HG02870 (cell line): ENCODE measurements at regions not wholly inside any gene's neighbourhood (a gene's known extent, or its start where the extent isn't known, plus 50 kb on each side); places are given as distances from the start of the nearest gene placed in this dataset.

ENCODE experiments used
- ATAC-seq: cut with Tn5 transposase; IDR thresholded peaks from one replicate; pipeline ENCODE4 v1.9.1; 2021; ENCODE audit warnings: mild to moderate bottlenecking, moderate library complexity; ENCODE audit not compliant: unreplicated experiment

- no peak for ATAC-seq
Measured at GRCh38 chr2:106628377-106628776, 141.2 kb downstream of the CD8B2 start.

- no peak for ATAC-seq
Measured at GRCh38 chr2:106629981-106630380, 142.8 kb downstream of the CD8B2 start.

GRCh38 chr2:106631281-106631680 lies 144.1 kb downstream of the CD8B2 start:
- ATAC-seq, result no peak

- ATAC-seq, result no peak
Measured at GRCh38 chr2:106638043-106638442, 150.9 kb downstream of the CD8B2 start.

GRCh38 chr2:106638580-106638979 lies 151.4 kb downstream of the CD8B2 start:
- no peak for ATAC-seq

GRCh38 chr2:106642679-106643078 lies 155.5 kb downstream of the CD8B2 start:
- ATAC-seq, result no peak

- ATAC-seq, result no peak
Measured at GRCh38 chr2:106644623-106645022, 157.5 kb downstream of the CD8B2 start.

GRCh38 chr2:106646605-106647004 lies 159.4 kb downstream of the CD8B2 start:
- ATAC-seq, result no peak

GRCh38 chr2:106649306-106649705 lies 162.1 kb downstream of the CD8B2 start:
- no peak for ATAC-seq

- no peak for ATAC-seq
Measured at GRCh38 chr2:106653465-106653864, 166.3 kb downstream of the CD8B2 start.

GRCh38 chr2:106658616-106659015 lies 171.5 kb downstream of the CD8B2 start:
- no peak for ATAC-seq

- peak; percentile 87 for ATAC-seq
Measured at GRCh38 chr2:106664669-106665068, 177.5 kb downstream of the CD8B2 start.

- no peak for ATAC-seq
Measured at GRCh38 chr2:106667478-106668070, 180.4 kb downstream of the CD8B2 start.

- ATAC-seq, result no peak
Measured at GRCh38 chr2:106685180-106685897, 198.2 kb downstream of the CD8B2 start.

- no peak for ATAC-seq
Measured at GRCh38 chr2:106686814-106687213, 199.2 kb downstream of the ST6GAL2 start.

GRCh38 chr2:106694964-106695470 lies 190.9 kb downstream of the ST6GAL2 start:
- no peak for ATAC-seq

- ATAC-seq, result no peak
Measured at GRCh38 chr2:106695919-106696318, 190.0 kb downstream of the ST6GAL2 start.

- ATAC-seq, result no peak
Measured at GRCh38 chr2:106700616-106701015, 185.4 kb downstream of the ST6GAL2 start.

- no peak for ATAC-seq
Measured at GRCh38 chr2:106701203-106702022, 184.6 kb downstream of the ST6GAL2 start.

GRCh38 chr2:106703161-106703560 lies 182.8 kb downstream of the ST6GAL2 start:
- ATAC-seq, result no peak

GRCh38 chr2:106704798-106705197 lies 181.2 kb downstream of the ST6GAL2 start:
- no peak for ATAC-seq

GRCh38 chr2:106705877-106706276 lies 180.1 kb downstream of the ST6GAL2 start:
- no peak for ATAC-seq
